AG04450 (cell line): ENCODE measurements at regions not wholly inside any gene's neighbourhood (a gene's known extent, or its start where the extent isn't known, plus 50 kb on each side); places are given as distances from the start of the nearest gene placed in this dataset.

ENCODE experiments used
- CTCF ChIA-PET: fragments of 300-600, 350-600 bp; formaldehyde crosslinking; extraction: SDS; loops from one replicate; lab custom pipeline; 2022; ENCODE audit warnings: antibody characterized with exemption, inconsistent platforms; lab: Charles Lee
- POLR2A ChIA-PET: fragments of 350-600 bp; formaldehyde crosslinking; extraction: SDS; loops from one replicate; lab custom pipeline; 2021; ENCODE audit warnings: antibody characterized with exemption, inconsistent platforms; lab: Yijun Ruan, JAX
- DNase-seq: peaks from one replicate; pipeline ENCODE4 v3.0.0-alpha.2; 2011; ENCODE audit warnings: low read depth, low spot score
- H3K27ac ChIP-seq: one replicate; pipeline ENCODE4 v1.5.1; 2012; ENCODE audit warnings: low read depth, low read length, control low read depth
- H3K27me3 ChIP-seq: one replicate; pipeline ENCODE4 v1.6.0; 2012; ENCODE audit warnings: low read length; ENCODE audit not compliant: control insufficient read depth, insufficient read depth
- H3K4me3 ChIP-seq: 2 replicates; pipeline ENCODE4 v1.5.1; 2011; ENCODE audit warnings: mild to moderate bottlenecking, low read depth, low read length, control low read depth
- H3K9me3 ChIP-seq: 2 replicates; pipeline ENCODE4 v1.5.1; 2012; ENCODE audit warnings: low read length; ENCODE audit not compliant: control insufficient read depth, insufficient read depth
- CTCF ChIP-seq: IDR thresholded peaks from 2 replicates; pipeline ENCODE4 v1.5.1; 2011; ENCODE audit warnings: low read depth, low read length, control low read depth, inconsistent platforms

GRCh38 chr5:143674469-143674786 is 137.5 kb upstream of the HMHB1 start:
- 0 out of 2 replicates have a peak, but pooled peaks cover 3% of the 10 kb centered on the region for H3K9me3 ChIP-seq
- POLR2A ChIA-PET = no interaction called here
- CTCF ChIA-PET = no interaction called here
- no peak overlapping the region for H3K4me3 ChIP-seq
- H3K27me3 ChIP-seq = no peaks in the 10 kb centered on the region
- no peak for DNase-seq
- no peak for TF ChIP-seq CTCF
- H3K27ac ChIP-seq = no peak overlapping the region

- TF ChIP-seq CTCF = no peak
- Histone ChIP-seq H3K4me3 (no peak overlapping the region), H3K27ac (no peak overlapping the region), H3K9me3 (0 out of 2 replicates have a peak, but pooled peaks cover 3% of the 10 kb centered on the region), H3K27me3 (no peaks in the 10 kb centered on the region)
- DNase-seq = no peak
- CTCF ChIA-PET = no interaction called here
- POLR2A ChIA-PET = no interaction called here
Observed at GRCh38 chr5:143673676-143674468, 138.1 kb upstream of the HMHB1 start.

- ChIA-PET CTCF (no interaction called here), POLR2A (no interaction called here)
- Histone ChIP-seq H3K27me3 (no peaks in the 10 kb centered on the region), H3K4me3 (no peak overlapping the region), H3K27ac (no peak overlapping the region), H3K9me3 (0 out of 2 replicates have a peak, but pooled peaks cover 3% of the 10 kb centered on the region)
- no peak for DNase-seq
- TF ChIP-seq CTCF = no peak
Observed at GRCh38 chr5:143672806-143673205, 139.2 kb upstream of the HMHB1 start.

GRCh38 chr5:143671674-143672569 is 140.0 kb upstream of the HMHB1 start:
- H3K9me3 ChIP-seq = 0 out of 2 replicates have a peak, but pooled peaks cover 3% of the 10 kb centered on the region
- CTCF ChIA-PET = no interaction called here
- TF ChIP-seq CTCF = no peak
- DNase-seq = no peak
- no peaks in the 10 kb centered on the region for H3K27me3 ChIP-seq
- POLR2A ChIA-PET = interaction anchor here (0.5 kb wide), 1 partner anchor 23 kb away, joined by 5 read pairs; no protein-coding TSS in a partner anchor
- H3K27ac ChIP-seq = no peak overlapping the region
- H3K4me3 ChIP-seq = no peak overlapping the region

- CTCF ChIA-PET = no interaction called here
- POLR2A ChIA-PET = no interaction called here
- Histone ChIP-seq H3K4me3 (no peak overlapping the region), H3K27me3 (no peaks in the 10 kb centered on the region), H3K27ac (no peak overlapping the region), H3K9me3 (0 out of 2 replicates have a peak, but pooled peaks cover 3% of the 10 kb centered on the region)
- TF ChIP-seq CTCF = no peak
- DNase-seq = no peak
Observed at GRCh38 chr5:143671021-143671420, 140.9 kb upstream of the HMHB1 start.
